ENCODE measurements at regions not wholly inside any gene's neighbourhood (a gene's known extent, or its start where the extent isn't known, plus 50 kb on each side); places are given as distances from the start of the nearest gene placed in this dataset.
"Not testable (repeated sequence)": the region's sequence is repeated elsewhere in the genome, so short reads cannot be mapped to it uniquely, and the experiment has no call there.

DNA sequence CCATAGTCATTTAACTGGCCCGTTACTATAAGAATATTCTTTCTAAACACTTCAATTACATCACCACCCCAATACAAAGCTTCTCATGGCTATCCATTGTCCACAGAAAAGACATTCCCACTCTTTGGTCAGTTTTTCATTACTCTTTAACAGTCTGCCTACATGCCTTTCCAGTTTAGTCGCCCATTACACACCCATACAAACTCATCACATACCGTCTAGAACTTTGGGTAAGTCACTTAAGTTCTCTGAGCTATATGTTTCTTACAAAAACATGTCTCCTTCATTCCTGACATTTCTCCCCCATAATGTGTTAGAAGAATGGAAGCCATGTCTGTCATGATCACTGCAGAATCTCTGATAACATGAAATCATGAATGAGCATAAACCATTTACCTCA lies 108.2 kb upstream of the STK17B start:
- DNase-seq = no peak

DNA sequence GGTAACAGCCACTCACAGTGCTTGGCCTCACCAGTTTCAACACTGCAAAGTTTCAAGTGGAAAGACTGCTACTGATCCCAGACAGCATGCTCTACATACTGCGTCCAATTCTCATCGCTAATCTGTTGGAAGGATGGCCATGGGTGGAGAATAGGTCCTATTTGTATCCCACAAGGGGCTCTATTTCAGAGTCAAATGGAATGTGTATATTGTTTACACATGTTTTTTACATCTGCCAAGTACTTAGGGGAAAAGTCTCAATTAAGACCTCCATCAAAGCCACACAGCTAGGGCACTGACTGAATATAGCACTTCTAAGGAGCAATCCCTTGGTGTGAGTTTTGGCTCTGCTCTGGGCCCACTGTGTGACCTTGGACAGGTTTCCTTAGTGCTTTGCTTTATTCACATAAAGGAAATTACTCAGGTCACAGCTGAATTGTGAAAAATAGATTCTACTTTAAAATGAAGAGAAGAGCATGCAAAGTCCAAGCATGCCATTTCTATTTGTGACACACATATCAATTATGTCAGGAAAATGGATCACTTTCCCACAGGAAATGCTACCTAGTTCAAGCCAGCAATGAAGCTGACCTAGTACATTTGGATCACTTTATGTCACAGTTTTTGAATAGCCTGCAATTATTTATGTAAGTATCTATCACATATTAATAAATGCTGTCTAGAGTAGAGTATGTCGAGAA lies 112.9 kb upstream of the STK17B start:
- DNase-seq = no peak

DNA sequence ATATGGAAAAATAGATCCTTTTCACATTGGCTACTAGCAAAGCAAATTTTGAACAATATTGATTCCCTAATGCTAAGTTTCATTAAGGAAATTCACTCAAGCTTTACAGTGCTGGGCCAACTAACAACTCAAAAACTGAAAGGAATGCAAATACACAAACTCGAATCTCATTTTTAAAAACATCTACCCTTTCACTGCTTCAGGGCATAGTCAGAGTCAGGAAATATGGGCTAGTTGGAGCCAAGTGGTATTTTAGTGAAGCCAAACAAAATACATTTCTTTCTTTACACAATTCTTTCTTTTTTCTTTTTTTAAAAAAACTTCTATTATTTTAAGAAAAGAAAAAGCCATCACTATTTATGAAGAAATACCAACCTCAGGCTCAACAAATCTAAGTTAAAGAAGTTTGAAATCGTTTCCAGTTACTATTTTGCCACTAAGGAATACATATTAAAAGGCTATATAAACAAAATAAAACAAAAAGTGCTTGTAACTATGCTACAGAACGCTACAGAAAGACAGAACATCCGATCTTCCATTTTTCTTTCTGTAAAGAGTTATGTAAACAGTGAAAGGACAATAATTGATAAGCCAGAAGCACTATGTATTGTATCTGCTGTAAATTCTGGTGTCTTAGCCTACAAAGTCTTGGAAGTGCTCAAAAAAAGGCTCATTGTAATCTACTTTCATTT lies 113.6 kb upstream of the STK17B start:
- no peak for DNase-seq

DNA sequence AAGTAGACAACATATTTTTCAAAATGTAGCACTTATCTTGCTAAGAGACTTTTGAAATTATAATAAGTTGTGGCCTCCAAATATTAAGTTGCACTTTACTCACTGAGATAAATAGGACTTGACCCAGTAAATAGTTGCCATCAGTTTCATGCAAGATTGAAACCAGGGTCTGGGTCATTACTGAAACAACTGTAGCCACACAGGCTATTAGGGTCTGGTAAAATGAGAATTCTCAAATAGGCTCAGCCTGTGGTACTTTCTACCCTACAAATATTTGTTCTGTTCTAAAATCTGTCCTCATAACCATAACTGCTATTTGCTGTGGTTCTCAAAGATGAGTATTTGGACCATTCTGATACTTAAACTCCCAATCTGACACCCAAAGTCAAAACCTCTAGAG lies 115.4 kb upstream of the STK17B start:
- no peak for DNase-seq

DNA sequence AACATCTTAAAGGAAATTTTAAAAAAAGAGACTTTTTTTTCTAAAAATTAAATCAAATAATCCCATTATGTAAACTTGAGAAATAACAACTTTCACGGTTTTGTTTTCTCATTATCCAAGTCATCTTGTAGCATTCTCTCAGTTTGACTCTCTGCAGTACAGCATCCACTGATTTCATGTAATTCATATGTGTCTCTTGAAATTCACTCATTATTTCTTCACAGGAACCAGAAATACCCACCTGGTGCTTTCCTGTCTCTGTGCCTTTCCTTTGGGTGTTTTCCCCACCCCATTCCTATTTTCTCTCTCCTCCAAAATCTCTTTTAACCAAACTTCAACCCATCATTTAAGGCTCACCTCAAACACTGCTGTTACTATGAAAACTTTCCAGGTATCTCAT lies 116.1 kb upstream of the STK17B start:
- no peak for DNase-seq

DNA sequence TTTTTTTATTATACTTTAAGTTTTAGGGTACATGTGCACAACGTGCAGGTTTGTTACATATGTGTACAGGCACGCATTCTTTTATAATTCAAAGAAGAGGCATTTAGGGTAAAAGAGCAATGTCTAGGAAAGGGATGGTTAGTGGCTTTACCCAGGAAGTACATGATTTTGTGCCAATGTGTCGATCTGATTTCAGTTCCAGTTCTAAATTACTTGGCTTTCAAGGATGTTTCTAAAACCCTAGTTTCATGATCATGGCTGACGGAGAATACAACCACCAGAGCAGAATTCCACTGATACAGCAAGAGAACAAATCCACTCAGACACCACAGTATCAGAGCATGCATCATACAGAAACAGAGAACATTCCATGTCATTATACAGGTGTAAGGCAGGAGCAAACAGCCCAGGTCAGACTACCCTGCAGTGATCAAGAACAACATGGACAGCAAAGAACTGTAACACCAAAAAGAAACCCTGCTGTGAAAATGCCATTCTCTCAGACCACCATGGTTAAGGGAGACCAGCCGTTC lies 116.7 kb upstream of the STK17B start:
- DNase-seq = no peak

DNA sequence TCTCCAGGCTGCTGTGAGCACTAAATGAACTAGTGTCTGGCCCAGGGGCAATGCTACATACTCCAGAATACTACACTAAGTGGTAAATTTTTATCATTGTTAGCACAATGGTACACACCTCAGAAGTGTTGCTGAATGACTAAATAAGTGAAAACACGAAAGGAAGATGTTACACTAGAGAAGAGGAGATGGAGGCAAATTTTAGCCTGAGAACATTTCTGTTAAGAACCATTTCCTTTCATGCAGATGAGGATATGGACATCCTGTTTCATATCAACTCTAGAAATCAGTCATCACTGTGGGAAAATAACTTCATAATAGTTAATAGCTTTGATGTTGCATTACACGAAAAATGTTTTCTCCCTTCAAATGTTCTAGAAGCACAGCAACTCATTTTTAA lies 117.6 kb upstream of the STK17B start:
- DNase-seq = no peak

DNA sequence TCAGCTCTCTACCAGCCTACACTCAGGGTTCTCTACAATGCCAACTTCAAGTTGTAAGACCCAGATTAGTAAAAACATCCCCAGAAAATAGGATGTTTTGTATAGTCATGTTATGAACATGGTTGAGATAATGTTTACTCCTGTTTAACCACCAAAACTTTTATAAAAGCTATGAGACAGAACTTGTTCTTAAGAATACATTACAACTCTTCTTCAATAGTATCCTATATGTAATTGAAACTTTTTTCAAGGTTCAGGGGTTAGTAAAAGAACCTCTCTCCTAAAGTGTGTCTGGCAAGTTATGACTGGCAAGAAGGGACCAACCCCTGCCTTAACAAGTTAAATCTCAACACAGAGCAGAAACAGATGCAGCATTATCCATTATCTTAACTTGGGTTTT lies 118.8 kb upstream of the STK17B start:
- DNase-seq = no peak

DNA sequence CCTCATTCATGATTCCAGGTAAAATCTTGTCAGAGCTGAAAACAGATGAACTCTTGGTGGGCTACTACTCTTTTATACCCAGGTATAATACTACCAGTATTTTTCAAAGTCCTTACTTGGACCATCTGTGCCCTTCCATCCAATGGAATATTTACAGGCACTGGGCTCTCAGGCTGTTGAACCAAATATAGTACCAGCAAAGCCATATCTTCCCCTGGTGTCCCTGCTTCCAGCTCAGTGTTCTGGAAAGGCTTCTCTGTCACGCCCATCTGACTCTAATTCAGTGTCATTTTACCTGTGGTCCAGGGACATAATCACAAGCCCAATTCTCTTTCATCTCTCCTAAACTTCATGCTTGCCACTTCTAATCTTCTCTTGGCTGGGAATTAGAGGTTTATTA lies 119.2 kb upstream of the STK17B start:
- DNase-seq = no peak

DNA sequence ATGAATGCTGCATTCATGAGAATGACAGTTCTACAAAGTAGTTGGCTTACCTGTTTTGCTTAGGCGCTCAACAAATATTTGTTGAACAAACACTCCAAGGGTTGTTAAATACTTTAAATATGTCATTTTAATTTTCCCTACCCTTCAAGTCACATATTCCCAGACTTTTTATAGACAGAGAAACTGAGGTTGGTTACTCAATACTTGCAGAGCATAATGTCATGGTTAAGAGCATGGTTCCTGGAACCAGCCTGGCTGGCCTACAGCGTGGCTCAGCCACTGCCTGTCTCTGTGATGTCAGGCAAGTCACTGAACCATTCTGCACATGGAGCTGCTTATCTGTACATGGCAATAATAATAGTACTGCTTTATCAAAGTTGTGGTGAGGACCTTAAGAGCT lies 120.0 kb upstream of the STK17B start:
- DNase-seq = no peak

DNA sequence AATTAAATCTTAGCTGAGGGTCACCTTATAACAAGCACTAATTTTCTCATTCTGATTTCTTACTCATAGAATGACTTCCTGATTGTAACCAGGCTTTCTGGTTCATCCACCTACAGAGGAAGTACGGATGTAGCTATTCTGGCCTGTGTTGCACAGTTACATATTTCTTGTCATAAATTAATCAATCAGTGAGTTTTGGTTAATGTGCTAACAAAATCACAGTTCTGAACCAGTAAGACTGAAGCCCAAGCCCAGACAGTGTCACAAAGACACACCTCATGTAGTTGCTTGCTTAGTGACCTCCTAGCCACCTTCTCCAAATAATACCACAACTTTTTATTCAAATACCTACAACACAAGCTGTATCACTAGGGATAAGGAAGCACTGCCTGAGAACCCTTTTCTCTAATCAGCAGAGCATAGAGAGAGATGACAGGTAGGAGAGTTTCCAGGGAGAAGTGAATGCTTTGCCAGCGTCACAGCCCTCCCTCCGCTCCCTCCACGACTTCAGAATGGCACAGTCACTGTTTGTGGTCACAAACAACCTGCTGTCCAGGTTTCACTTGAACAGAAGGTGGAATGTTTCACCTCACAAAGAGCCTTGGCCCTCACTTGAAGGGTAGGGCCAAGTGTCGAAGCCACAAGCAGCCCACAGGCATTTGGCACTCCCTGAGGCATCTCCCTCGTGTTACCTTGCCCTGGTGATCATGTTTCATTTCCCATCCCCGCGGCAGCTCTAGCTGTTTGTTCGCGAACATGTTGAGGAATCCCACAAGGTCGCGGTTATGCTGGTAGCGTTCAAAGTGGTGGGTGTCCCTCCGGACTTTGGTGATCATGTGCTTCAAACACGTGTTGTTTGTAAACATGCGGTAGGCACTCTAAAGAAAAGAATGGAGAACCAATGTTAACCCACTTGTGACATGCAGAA lies 120.8 kb upstream of the STK17B start:
- no peak for DNase-seq

DNA sequence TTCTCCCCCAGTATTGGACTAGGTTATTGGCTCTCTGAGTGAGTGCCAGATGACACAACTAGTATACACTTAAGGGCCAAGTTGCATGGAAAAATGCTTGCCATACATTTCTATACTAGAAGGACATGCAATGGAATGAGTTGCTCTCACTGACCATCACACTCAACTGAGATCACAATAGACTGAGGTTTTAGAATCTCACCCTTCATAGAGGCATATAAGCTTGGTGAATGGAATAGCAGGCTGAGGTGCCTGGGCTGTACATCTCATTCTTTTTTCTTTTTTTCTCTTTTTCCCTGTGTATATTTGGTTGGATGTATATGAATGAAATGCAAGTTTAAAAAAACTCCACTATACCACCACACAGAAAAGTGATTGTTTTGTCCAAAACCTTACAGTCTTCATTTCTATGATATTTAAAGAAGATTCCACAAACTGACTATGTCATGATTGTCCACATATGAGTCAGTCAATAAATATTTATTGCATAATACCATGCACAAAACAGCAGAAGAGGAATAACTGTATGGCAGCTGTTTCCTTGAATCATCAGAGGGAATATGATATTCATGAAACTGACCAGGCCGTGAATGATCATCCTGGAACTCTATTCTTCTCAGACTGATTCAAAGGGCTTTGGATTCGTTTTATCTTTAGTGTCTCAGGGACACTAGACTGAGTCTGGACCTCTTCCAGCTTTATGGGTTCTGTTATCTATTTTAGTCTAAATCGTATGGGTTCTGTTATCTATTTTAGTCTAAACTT lies 122.6 kb upstream of the STK17B start:
- DNase-seq = no peak

DNA sequence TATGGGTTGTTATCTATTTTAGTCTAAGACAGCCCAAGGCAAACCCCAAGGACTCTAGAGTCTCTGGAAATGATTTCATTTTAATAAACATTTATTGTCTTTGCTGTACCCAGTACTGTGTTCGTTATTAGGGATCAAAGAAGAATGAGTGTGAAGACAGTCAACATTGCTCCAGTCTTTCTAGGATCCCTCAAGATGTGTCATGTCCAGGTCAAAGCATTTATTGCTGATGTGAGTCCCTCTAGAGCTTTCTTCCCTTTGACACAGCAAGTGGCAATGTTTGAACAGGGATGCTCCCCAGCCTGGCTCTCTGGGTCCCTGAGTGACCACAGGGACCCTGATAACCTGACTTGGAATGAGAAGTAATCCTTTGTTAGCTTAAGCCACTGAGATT lies 123.1 kb upstream of the STK17B start:
- DNase-seq = no peak

DNA sequence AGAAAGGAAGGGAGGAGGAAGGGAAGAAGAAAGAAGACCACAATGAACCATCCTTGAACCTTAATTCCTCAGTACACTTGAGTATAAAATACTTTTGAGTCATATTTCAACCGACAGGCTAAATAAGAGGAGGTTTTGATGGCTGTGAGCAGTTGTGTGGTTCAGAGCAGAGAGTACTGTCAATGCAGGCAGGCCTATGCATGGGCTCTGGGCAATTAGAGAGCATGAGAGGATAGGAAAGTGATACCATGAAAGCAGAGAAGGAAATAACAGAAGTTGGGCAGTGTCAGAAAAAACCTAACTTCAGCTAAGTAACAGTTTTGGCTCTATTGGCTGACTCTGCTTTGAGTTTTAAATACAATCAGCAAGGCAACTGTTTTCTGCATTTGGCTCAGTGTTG lies 123.6 kb upstream of the STK17B start:
- DNase-seq = no peak

DNA sequence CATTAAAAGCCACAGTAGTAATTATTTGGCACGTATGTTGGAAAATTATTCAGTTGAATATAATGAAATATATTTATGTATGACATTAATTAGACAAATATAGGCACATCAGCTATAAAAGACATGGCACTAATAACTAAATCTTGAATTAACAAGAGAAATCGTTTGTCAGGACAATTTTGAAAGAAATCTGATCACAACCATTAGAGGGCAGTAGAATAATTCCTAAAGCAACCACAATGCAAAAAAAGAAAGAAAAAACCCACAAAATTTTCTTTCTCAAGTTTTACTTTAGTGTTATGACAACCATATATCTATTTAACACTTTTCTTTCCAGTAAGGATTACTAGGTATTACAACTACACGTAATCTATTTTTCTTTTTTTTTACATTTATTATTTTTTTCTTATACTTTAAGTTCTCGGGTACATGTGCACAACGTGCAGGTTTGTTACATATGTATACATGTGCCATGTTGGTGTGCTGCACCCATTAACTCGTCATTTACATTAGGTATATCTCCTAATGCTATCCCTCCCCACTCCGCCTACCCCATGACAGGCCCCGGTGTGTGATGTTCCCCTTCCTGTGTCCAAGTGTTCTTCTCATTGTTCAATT lies 126.8 kb upstream of the STK17B start:
- DNase-seq = not testable (repeated sequence)

DNA sequence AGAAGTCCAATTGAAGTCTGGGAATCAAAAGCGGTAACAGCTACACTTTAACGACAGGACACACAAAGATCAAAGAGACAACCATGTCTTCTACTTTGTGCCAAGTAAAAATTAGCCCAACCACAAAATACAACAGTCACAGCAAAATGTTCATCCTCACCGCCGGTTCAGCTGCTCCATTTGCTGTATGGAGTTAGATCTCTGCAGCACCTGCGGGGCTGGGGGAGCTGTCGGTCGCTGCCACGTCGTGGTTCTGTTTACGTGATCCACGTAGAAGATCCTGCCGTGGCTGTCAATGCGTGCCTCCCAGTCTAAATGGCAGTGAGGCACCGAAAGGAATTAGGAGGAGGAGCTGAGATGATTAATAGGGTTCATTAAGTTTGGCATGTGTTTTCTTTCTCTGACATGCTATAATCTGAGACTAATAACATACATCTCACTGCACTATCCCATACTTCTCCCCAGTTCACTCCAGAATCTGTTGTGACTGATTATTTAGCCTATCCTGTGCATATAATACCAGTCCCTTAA lies 136.5 kb upstream of the STK17B start:
- DNase-seq = no peak

DNA sequence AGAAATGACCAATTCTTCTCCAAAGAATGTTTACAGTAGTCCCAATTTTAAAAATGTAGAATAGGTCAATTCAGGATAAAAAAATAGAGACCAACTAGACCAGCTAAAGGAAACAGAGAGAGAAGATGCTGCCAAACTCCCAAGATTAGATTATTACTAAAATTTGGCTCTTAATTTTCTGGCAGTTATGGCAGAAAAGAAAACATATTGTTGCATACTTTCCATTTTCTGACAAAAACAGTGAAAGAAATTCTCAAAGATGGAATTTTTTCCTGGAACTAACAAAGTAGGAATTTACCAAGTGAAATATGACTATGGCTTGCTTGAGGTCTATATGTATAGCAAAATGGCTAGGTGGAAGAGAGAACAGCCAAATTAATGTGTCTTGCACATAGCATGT lies 138.3 kb upstream of the STK17B start:
- no peak for DNase-seq

DNA sequence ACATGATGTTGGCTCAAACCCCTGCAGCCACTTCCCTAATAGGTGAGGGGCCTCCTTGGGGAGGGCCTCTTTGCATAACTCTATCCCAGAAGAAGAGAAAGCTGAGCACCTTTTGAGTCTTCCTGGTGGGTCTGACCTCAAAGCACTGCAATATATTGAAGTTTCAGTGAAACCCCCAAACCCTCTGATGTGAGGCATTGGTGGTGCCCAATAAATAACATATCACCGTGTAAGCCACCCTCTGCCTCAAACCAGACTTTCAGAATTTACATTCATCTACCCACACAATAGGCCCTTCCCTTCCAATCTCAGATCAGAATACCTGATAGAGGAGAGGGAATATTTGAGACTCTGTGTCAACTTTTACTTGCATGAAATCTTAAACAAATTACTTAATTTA lies 142.8 kb upstream of the STK17B start:
- no peak for DNase-seq

DNA sequence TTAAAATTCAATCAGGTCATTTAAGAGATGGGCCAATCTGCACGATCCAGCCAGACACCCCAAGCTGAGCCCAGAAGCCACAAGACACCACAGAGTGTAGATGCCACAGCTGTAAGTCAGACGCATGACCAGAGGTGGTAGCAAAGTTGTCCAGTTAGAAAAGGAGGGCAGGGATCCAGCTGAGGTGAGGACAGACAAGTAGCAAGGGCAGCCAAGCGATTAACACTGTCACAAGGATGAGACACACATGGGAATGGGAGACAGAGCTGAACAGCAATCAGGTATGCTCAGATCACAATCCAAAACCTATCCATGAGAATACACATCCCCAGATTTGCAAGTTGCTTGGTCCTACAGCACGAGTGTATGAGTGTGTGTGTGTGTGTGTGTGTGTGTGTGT lies 143.4 kb upstream of the STK17B start:
- DNase-seq = no peak

DNA sequence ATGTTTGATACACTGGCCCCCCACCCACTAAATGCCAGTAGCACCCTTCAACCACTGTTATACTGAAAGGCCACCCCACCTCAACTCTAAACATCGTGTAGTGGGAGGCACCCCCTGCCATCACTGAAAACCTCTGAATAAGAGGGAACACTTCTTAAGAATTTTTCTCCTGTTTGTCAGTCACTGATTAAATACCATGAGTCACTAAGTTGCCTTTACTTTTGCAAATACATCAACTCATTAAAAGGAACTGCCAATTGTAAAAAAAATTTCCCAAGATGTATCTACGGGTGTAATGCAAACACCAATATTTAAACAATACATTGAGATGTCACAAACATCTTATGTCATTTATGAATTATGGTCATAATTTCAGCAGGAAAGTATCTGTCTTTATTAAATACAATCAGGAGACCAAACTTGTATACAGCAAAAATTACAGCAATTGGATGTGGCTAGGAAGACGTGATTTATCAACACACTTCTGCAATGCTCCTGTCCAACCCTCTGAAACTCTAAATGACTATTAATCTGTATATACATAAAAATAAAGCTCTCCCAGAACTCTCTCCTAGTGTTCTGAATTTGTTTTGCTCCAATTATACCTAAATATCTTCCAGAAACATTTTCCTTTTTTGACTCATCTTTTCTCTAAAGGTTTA lies 144.1 kb upstream of the STK17B start:
- DNase-seq = no peak

DNA sequence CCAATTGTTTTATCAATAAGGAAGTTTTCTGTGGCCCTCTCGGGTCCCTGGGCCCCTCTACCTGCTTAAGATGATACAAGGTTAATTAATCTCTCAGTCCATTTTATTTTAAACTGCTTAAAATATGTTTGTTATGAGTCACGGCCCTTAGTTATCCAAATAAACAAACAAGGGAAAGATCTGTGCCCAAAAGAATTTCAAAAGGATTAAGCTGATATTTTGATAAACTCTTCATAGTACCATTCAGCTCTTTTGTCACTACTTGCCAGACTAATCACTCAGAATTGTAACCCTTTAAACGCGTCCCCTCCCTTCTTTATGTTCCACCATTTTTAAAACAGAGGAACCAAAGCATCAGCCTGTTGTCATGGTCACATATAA lies 144.7 kb upstream of the STK17B start:
- DNase-seq = no peak

Measured in NCI-H2081 treated with DMSO at 0.1 percent for 48 hours (cell line).